T-helper 9 cell (primary cell): ENCODE measurements at regions not wholly inside any gene's neighbourhood (a gene's known extent, or its start where the extent isn't known, plus 50 kb on each side); places are given as distances from the start of the nearest gene placed in this dataset.
"Not testable (repeated sequence)": the region's sequence is repeated elsewhere in the genome, so short reads cannot be mapped to it uniquely, and the experiment has no call there.

Experiments used
- DNase-seq: peaks from one replicate; pipeline ENCODE4 v3.0.0-alpha.2; 2020

DNA sequence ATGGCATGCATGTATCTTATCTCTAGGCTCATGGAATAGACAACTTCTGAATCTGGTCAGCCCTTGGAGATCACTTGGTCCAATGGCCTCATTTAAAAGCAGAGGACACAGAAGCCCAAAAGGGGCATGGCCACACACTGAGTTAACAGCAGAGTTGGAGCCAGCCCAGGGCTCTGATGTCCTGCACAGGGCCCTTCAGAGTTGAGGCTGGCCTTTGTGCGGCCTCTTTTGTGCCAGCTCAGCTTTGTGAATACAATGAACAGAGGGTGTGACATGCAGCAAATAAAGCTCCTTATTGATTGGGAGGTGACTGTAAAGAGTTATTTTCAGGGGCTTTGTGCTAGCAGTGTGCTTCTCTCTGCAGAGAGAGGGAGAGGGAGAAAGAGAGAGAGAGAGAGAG, 150.1 kb upstream of the STK32A start:
- DNase-seq, result no peak

DNA sequence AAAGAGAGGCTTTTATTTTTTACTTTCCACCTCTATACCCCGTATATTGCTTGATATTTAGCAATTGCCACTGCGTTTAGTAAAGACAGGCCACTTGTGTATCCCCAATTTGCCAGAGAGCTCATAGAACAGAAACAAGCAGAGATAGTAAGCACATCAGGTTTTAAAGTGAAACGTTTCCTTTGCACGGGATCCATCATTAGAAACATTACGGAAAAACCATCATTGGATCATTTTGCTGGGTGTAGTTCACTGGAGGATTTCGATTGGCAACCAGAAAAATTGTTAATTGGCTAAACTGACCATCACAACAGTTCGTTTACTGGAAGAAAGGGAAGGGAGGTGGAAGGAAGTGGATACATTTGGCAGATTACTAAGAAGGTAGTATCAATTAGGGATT, 149.4 kb upstream of the STK32A start:
- no peak for DNase-seq

DNA sequence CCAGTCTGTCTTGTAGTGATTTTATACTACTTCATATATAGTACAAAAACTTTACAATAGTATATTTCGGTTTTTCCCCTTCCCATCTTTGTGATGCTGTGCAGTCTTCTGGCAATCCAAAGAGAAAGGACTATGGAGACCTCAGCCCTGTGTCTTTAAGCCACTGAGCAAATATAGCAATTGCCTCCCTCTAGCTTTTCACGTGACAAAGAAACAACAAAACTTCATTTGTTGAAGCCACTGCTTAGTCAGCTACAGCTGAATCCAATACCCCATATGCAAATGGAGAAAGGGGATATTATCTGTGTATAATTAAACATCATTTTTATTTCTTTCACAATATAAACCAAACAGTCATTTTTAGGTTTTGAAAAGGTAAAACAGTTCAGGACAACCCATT, 142.8 kb upstream of the STK32A start:
- no peak for DNase-seq

DNA sequence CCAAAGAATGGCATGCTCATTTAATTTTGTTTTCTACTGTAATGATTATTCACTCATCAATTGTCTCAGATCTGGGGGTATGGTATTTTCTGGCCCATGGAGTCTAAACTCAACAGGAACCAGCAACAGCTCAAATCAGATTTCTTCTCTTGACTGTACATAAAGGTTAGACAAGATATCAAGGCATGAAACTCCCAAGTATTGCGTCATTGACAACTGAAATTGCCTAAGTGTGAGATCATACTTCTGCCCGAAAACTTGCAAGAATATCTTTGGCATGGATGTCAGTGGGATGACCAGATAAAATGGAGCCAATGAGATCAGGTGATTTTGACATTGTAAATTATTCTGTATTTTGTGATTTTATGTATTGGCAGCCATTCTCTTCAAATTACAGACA, 141.7 kb upstream of the STK32A start:
- DNase-seq, result no peak

DNA sequence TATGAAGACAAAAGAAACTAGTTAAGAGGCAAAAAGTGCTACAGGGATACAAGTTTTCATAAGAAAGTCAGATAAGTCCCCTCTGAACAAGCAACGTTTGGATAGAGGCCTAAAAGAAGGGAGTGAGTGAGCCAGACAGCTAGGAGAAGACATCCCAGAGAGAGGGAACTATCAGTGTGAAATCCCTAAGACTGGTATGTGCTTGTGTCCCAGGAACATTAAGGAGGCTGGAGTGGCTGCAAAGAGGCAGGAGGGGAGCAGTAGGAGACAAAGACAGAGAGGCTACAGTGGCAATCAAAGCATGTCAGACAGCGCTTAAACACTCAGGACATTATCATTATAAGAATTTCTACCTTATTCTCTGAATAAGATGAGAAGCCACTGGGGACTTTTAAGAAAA, 139.1 kb upstream of the STK32A start:
- DNase-seq, result no peak

DNA sequence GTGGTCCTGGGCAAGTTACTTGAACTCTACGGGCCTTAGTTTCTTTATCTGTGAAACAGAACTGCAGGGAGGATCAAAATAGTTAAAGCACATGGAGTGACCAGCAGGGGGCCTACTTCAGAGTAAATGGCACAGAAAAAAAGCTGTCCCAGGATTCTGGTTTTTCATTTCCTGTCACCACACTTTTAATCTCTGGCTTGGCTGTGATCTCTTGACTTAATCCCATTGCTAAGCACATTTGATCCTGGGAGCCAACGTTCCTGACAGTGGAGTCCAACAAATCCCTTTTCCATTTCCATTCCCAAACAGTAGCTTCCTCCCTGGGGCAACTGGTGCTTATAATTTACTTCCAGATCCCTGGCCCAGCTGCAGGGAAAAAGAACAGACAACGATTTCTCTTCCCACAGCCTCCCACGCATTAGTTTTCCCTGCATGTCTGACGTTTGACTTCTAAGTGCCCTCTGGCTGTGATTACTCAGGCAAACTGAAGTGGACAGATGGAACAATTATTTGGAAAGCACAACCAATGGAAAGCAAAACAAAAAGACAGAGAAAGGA, 136.5 kb upstream of the STK32A start:
- DNase-seq, result no peak

DNA sequence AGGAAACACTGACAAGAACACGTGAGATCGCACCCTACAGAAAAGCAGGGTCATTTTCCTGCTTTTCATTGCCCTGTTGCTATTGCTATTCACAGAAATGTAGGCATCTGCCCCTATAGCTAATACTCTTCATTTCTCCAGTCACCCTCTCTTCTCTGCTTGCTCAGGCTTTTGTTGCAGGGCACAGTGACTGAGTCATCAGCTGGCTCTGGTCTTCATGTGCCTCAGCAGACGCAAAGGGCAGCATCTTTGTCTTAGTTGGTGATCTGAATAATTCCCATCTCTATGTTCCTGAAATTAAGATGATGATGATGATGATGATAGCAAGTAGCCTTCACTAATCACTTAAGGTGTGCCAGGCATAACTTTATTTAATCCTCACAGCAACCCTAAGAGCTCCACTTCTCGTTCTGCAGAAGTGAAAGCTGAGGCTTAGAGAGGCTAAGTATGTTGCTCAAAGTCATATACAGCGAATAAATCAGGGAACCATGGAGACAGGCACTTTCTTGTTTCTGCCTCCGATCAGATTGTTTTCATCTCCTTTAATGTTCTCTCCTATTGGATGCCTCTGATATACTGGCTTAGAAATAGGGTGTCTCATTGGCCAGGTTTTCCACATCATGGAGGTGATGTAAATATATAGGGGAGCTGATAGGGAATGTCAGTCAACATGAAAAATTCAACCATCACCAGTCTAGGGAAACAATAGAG, 133.0 kb upstream of the STK32A start:
- DNase-seq, result no peak

DNA sequence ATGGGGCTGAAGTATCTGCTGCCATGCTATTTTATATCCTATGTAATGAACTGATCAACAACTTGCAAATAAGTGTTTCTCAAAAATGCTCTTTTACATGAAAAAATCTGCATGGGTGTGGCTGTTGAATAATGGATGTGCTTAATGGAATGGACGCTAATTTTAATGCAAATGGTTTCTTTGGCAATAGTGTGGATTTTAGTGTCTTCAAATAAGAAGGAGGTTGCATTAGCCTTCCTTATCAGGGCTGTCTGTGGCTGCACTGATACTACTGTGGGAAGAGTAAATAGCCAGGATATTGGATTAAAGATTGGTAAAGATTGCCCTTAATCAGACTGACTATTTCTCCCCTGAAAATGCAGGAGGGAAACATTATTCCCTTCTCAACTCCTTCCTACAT, 121.9 kb upstream of the STK32A start:
- DNase-seq, result no peak

DNA sequence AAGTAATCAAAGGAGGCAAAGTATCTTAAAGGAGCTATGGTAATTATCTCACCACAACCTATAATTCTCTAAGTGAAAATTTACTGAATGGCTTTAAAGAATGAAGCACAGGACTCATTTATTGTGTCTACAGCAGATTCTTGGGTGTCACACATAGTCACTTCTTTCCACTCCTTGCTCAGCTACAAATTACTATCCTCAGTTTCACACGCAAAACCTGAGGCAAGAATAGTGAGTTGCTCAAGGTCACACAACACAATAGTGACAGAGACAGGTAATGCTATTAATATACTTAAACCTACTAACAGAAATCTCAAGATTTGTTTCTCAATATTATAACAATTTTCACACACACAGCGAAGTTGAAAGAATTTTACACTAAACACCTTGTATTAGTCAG, 120.9 kb upstream of the STK32A start:
- no peak for DNase-seq

DNA sequence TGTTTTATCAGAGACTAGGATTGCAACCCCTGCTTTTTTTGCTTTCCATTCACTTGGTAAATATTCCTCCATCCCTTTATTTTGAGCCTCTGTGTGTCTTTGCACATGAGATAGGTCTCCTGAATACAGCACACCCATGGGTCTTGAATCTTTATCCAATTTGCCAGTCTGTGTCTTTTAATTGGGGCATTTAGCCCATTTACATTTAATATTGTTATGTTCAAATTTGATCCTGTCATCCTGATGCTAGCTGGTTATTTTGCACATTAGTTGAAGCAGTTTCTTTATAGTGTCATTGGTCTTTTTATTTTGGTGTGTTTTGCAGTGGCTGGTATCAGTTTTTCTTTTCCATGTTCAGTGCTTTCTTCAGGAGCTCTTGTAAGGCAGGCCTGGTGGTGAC, 95.1 kb upstream of the STK32A start:
- not testable (repeated sequence) for DNase-seq

DNA sequence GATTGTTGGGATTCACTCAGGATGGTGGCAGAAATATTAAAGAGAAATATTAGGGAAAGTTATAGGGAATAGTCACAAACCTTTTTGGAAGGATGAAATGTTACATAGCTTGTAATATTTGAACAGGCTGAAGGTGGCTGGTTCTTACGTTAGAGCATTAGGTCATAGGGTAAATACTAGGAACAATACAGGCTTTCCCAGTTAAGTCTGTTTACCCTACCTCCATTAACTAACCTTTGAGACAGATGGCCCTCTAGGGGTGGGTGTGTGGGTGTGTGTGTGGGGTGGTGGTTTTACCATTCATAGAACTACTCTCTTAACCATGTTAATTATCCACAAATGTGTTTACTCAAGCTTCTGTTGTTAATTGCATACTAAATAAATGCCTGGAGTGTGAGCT, 94.3 kb upstream of the STK32A start:
- DNase-seq, result no peak

DNA sequence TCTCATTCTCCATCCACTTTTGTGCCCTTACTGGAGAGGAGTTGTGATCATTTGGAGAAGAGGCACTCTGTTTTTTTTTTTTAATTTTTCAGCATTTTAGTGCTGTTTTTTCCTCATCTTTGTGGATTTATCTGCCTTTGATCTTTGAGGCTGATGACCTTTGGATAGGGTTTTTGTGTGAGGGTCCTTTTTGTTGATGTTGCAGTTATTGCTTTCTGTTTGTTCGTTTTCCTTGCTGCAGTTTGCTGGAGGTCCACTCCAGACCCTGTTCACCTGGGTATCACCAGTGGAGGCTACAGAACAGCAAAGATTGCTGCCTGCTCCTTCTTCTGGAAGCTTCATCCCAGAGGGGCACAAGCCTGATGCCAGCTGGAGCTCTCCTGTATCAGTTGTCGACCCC, 93.2 kb upstream of the STK32A start:
- not testable (repeated sequence) for DNase-seq

DNA sequence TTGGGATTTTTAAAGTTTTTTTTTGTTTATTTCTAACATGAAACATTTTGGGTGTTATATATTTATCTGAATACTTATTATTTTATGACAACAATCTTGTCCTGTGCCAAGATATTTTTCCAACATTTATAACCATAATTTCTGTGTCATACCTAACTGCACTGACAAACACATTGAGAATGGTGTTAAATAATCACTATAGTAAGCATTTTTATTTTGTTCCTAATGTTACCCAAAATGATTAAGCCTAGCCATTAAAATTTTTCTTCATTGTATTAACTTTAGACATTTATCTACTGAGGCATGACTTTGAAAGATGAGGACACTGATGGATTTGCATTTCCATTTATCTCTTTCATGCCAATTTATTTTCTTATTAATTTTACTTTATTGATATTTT, 91.6 kb upstream of the STK32A start:
- no peak for DNase-seq

DNA sequence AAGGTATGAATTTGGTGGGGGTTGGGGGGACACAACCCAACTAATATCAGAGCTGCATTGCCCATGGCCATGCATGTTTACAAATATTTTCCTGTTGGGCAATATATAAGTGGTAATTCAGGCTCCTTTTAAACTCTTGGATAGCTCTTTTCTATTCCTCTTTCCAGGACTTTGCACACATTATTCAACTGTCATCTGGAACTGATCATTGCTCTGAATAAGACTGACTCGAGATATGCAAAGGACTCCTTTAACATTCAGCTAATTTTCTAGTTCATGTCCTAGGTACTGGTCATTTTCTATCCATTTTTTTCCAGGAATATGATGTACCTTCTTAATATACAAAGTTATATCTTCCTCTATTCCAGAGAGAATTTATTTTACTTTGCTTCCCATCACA, 89.5 kb upstream of the STK32A start:
- DNase-seq, result no peak

DNA sequence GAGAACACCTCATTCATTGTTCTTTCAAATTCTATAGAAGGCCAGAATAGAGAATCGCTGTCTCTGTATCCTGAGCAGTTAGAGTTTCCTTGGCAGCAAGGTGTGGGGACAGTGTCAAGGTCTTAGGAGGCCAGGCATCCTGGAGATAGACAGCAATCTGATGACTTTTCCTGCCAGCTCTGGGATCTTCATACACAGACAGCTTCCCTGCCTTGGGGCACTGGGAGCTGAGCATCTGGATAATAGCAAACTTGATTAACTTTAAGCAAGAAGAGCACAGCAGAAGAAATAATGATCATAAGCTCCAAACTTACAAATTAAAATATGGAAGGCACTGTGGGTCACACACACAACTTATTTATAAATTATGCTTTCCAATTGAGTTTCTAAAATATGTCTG, 86.1 kb upstream of the STK32A start:
- DNase-seq, result no peak

DNA sequence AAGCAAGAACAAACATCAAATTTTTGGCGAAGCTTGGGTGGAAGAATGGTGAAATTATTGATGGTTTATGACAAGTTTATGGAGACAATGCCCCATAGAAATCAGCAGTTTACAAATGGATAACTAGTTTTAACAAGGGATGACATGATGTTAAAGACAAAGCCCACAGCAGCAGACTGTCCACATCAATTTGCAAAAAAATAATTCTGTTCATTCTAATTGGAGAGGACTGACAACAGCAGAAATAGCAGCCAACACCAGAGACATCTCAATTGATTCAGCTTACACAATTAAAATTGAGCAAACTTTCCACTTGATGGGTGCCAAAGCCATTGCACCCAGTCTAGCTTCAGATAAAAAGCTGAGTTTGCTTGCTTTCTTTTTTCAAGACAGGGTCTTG, 82.7 kb upstream of the STK32A start:
- no peak for DNase-seq

DNA sequence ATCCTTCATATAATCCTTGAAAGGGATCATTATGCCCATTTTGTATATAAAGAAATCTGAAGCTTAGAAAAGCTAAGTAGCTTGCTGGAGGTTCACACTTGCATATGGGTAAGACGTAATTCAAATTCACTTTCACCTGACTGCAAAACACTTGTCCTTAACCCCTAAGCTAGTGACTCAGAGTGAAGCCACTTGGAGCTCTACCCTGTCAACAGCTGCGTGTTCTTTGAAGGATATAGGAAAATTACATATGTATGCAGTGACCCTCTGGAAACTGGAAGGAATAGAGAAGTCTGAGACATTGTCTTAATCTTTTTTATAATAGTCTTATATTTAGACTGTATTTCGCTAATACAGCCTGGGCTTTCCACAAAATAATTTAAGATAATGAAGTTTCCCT, 80.0 kb upstream of the STK32A start:
- DNase-seq, result no peak

DNA sequence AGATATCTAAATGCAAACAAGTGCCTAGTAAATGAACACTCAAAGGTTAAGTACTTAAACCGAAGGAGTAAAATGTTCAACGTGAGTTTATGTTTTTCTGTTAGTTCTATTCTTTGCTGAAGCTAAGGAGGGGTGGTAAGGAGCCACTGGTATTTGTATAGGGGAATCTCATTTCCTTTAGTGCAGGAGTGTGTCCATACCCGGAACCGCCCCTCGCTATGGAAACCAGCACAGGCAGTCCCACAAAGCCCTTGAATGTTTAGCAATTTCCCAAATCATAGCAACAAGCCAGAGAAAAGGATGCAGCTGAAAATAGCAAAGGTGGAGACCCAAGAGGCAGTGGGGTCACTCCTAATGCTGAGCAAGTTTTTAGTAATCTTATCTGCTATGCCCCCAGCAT, 78.8 kb upstream of the STK32A start:
- no peak for DNase-seq

DNA sequence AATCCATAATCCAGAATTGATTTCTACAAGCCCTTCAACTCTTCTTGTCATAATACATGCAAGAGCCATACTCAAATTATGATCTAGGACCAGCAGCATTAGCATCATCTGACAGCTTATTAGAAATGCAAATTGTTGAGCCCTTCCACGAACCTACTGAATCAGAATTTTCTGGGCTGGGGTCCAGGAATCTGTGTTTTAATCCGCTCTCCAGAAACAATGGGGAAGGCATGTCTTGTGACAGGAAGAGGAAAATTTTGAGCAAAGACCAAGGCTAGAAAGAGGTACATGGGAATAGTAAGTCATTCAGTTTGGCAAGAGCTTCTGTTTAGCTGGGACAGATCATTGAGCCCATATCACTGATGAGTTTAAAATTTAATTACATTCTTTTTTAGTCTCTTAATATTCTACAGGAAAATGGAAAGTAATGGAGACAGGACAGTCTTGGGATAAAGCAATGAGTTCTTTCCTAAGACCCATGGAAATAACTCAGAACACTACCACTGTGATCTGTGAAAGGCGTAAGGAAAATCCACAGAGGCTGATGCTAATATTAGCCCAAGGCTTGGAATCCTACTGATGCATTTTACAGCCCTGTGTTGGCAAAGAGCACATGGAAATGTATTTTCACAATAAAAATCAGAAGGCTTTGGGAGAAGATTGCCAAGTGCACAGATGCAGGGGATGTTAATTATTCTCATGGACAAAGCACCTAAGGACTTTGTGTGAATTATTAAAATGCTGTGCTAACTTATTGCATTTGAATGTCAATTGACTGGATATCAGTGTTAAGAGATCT, 73.7 kb upstream of the STK32A start:
- DNase-seq, result no peak

DNA sequence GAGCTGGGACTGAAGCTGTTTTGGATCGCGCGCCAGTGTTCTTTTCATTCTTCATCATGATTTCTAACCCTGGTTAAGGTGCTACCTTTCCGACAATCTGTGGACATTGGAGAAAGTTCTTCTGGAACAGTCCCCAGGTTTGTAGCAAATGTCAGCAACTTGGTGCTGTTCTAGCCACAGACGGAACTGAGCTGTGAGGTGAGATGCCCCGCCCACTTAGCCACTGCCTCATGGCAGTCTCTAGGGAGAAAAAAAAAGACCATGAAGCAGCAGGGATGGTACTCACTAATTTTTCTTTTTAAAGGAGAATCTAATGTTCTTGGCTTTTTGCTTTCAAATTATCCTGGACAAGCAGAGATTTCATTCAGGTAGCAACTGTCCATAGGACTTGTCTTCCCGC, 72.1 kb upstream of the STK32A start:
- no peak for DNase-seq

DNA sequence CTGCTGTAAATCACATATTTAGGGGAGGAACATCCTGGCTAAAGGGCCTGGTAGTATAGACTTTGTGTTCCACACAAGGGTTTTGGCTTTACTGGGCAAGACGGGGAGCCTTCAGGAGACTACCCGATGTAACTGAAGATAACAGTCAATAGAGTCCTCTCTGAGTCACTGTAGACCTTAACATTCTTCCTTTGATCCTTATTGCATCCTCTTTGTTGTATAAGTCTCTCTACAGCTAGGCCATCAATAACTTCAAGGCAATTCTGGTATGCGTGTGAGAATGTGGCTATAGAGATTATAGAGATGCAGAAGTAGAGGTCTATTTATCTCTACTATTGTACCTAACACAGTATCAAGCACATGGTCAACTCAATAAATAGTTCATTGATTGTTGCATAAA, 67.3 kb upstream of the STK32A start:
- DNase-seq, result no peak

DNA sequence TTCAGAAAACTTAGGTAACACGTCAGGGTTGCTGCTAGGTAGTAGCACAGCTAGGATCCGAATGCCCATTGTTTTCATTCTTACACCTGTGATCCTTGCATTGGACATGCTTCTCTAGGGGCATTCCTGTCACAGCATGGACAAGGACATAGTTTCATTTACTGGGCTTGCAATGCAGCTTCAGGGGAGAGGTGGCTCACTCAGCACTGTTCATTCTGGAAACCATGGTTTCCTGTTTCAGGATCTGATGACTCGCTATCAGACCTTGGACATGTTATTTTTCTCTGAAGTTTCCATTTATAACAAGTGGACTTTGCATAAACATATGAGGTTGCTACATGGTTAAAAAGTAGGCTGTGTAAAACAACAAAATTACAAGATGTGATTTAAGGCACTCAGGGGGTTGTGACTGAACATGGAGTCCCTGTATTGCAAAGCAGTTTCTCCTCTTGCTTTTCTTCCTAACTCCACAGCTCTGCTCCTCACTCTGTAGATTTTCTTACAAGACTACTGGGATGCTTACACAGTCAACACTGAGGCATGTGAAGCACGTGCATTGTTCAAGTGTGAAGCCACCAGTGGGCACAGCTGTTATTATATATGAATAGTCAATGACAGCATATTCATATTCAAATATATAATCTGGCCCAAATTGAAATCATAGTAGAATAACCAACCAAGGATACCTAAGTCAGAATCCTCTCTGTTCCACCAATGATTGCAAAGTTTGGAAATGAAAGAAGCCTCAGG, 66.1 kb upstream of the STK32A start:
- DNase-seq, result no peak

DNA sequence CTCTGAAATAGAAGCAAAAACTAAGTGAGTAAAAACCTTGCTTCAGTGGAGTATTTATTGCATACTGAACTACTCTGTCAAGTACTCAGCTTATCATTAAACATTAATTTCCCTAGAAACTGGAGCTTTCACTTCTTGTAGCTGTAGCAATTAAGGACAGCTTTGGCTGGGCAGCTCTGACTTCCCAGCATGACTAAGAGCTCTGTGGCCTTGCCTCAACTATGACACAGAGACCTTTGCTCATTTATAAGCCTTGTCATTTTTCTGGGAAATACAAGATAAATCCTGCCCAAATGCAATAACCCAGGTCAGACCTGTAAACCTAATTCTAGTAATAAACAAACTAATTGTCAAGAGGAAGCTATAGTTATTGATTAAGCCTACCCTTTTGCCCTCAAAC, 65.4 kb upstream of the STK32A start:
- DNase-seq, result no peak

DNA sequence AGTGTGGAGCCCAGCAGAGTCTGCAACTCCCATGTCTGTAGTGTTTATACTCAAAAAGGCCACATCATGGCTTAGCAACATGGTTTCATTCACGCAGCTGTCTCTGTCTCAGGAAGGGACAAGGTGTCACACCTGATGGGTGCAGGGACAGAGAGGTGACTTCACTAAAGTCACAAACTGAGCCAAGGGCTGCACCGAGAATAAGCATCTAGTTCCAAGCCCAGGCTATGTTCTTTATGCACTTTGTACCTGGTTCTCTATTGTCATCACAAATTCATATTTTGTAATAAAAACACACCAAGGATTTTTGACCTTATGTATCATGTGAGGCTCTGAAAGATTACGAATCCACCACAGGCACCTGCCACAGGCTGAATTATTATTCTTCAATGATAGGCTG, 64.9 kb upstream of the STK32A start:
- DNase-seq, result no peak
